GM19240 (cell line): ENCODE measurements at regions not wholly inside any gene's neighbourhood (a gene's known extent, or its start where the extent isn't known, plus 50 kb on each side); places are given as distances from the start of the nearest gene placed in this dataset.
"Not testable (repeated sequence)": the region's sequence is repeated elsewhere in the genome, so short reads cannot be mapped to it uniquely, and the experiment has no call there.

ENCODE experiments used
- DNase-seq: peaks from one replicate; pipeline ENCODE4 v3.0.0; 2011; ENCODE audit warnings: low spot score; ENCODE audit not compliant: insufficient read length

GRCh38 chr4:29336861-29337260 is 1383.3 kb upstream of the PCDH7 start:
- no peak for DNase-seq

- DNase-seq: no peak
Observed at GRCh38 chr4:29372971-29373370, 1347.2 kb upstream of the PCDH7 start.

GRCh38 chr4:29375716-29376115 is 1344.5 kb upstream of the PCDH7 start:
- DNase-seq: no peak

- not testable (repeated sequence) for DNase-seq
Observed at GRCh38 chr4:29378237-29378636, 1341.9 kb upstream of the PCDH7 start.

GRCh38 chr4:29390921-29391320 is 1329.2 kb upstream of the PCDH7 start:
- no peak for DNase-seq

- DNase-seq: no peak
Observed at GRCh38 chr4:29405116-29405515, 1315.1 kb upstream of the PCDH7 start.

- no peak for DNase-seq
Observed at GRCh38 chr4:29415771-29416170, 1304.4 kb upstream of the PCDH7 start.

GRCh38 chr4:29423836-29424721 is 1296.1 kb upstream of the PCDH7 start:
- DNase-seq: no peak

- DNase-seq: no peak
Observed at GRCh38 chr4:29453303-29453820, 1266.8 kb upstream of the PCDH7 start.

GRCh38 chr4:29459926-29460325 is 1260.2 kb upstream of the PCDH7 start:
- no peak for DNase-seq

- DNase-seq: no peak
Observed at GRCh38 chr4:29467044-29467717, 1253.0 kb upstream of the PCDH7 start.
